ENCODE measurements at regions not wholly inside any gene's neighbourhood (a gene's known extent, or its start where the extent isn't known, plus 50 kb on each side); places are given as distances from the start of the nearest gene placed in this dataset.

GRCh38 chr6:143616741-143617140, 61.0 kb upstream of the PHACTR2 start (continued):
- TF ChIP-seq CHD7 (IDR thresholded peaks at IDR 0.05; ENCODE audit: insufficient replicate concordance, low read length) (no peak), SUZ12 (IDR thresholded peaks at IDR 0.05; ENCODE audit: low read length) (no peak), RXRA (IDR thresholded peaks at IDR 0.05; ENCODE audit: insufficient read depth, low read depth, low read length) (no peak), CBX5 (IDR thresholded peaks at IDR 0.05; ENCODE audit: low read depth, low read length) (no peak), POU5F1 (IDR thresholded peaks at IDR 0.05; ENCODE audit: low read depth, low read length) (no peak), KDM4A (IDR thresholded peaks at IDR 0.05; ENCODE audit: low read depth, low read length, severe bottlenecking) (no peak), CEBPB (IDR thresholded peaks at IDR 0.05; ENCODE audit: low read depth, low read length) (no peak), CREB1 (IDR thresholded peaks at IDR 0.05) (no peak), BACH1 (IDR thresholded peaks at IDR 0.05; ENCODE audit: low read length) (no peak), TAF1 (IDR thresholded peaks at IDR 0.05; ENCODE audit: low read depth, low read length) (no peak)

All from H1 (cell line).